ENCODE measurements at regions not wholly inside any gene's neighbourhood (a gene's known extent, or its start where the extent isn't known, plus 50 kb on each side); places are given as distances from the start of the nearest gene placed in this dataset.

- TF ChIP-seq TSC22D2 (CRISPR knock-in tag; IDR thresholded peaks at IDR 0.05; ENCODE audit: borderline replicate concordance) = peak; percentile 37; the same call in 1 of the 2 replicates
- TF ChIP-seq GATAD1 (CRISPR knock-in tag; IDR thresholded peaks at IDR 0.05) = peak; percentile 93
- TF ChIP-seq ASH2L (IDR thresholded peaks at IDR 0.05; ENCODE audit: insufficient read length, low read depth, low read length) = peak; percentile 37
- TF ChIP-seq TFE3 (CRISPR knock-in tag; IDR thresholded peaks at IDR 0.05) = peak; percentile 44; the same call in 1 of the 2 replicates
- TF ChIP-seq PHF8 (CRISPR knock-in tag; IDR thresholded peaks at IDR 0.05) = peak; percentile 80
- TF ChIP-seq MTF1 (CRISPR knock-in tag; IDR thresholded peaks at IDR 0.05) = no peak
- 0 out of 2 replicates have a peak, but pooled peaks have one; percentile 8 for TF ChIP-seq CEBPG (CRISPR knock-in tag; IDR thresholded peaks at IDR 0.05)
- TF ChIP-seq SRSF1 (optimal IDR thresholded peaks at IDR 0.05; ENCODE audit: low read depth, low read length) = no peak
- peak; percentile 24; the same call in 1 of the 2 replicates for TF ChIP-seq FOXA3 (CRISPR knock-in tag; IDR thresholded peaks at IDR 0.05)
- TF ChIP-seq KDM2A (CRISPR knock-in tag; IDR thresholded peaks at IDR 0.05; ENCODE audit: borderline replicate concordance, low read depth) = peak; percentile 80; the same call in 1 of the 2 replicates
- 0 out of 2 replicates have a peak, but pooled peaks have one; percentile 24 for TF ChIP-seq HNF1A (IDR thresholded peaks at IDR 0.05; ENCODE audit: low read depth)
- TF ChIP-seq HNF1A (CRISPR knock-in tag; IDR thresholded peaks at IDR 0.05; ENCODE audit: borderline replicate concordance) = 0 out of 2 replicates have a peak, but pooled peaks have one; percentile 51
- peak; percentile 23; the same call in 1 of the 2 replicates for TF ChIP-seq CCDC6 (CRISPR knock-in tag; IDR thresholded peaks at IDR 0.05)
- TF ChIP-seq MAZ (IDR thresholded peaks at IDR 0.05; ENCODE audit: borderline replicate concordance, low read depth, low read length) = 0 out of 2 replicates have a peak, but pooled peaks have one; percentile 38
- TF ChIP-seq MAZ (CRISPR knock-in tag; IDR thresholded peaks at IDR 0.05; ENCODE audit: low read depth) = peak; percentile 61; the same call in 1 of the 2 replicates
- TF ChIP-seq ZNF205 (CRISPR knock-in tag; IDR thresholded peaks at IDR 0.05) = no peak
- peak; percentile 96 for TF ChIP-seq FOSL2 (CRISPR knock-in tag; IDR thresholded peaks at IDR 0.05)
- TF ChIP-seq MAX (IDR thresholded peaks at IDR 0.05) = peak; percentile 91
- no peak; the same call in 1 of the 2 replicates for TF ChIP-seq ZBTB34 (CRISPR knock-in tag; IDR thresholded peaks at IDR 0.05)
- no peak for TF ChIP-seq ZFYVE20 (CRISPR knock-in tag; IDR thresholded peaks at IDR 0.05; ENCODE audit: borderline replicate concordance, low read depth)
- TF ChIP-seq ZNF441 (CRISPR knock-in tag; IDR thresholded peaks at IDR 0.05; ENCODE audit: borderline replicate concordance) = peak; percentile 51; the same call in 1 of the 2 replicates
- peak; percentile 73; the same call in 1 of the 2 replicates for TF ChIP-seq KMT2B (CRISPR knock-in tag; IDR thresholded peaks at IDR 0.05)
- TF ChIP-seq ZNF564 (CRISPR knock-in tag; IDR thresholded peaks at IDR 0.05) = peak; percentile 18; the same call in 1 of the 2 replicates
- TF ChIP-seq MEF2D (CRISPR knock-in tag; IDR thresholded peaks at IDR 0.05) = no peak; the same call in 1 of the 2 replicates
Measured at GRCh38 chr22:25447686-25448434, 116.6 kb upstream of the GRK3 start (continued).

Measured in HepG2 (cell line).